ENCODE measurements at regions not wholly inside any gene's neighbourhood (a gene's known extent, or its start where the extent isn't known, plus 50 kb on each side); places are given as distances from the start of the nearest gene placed in this dataset.

DNA sequence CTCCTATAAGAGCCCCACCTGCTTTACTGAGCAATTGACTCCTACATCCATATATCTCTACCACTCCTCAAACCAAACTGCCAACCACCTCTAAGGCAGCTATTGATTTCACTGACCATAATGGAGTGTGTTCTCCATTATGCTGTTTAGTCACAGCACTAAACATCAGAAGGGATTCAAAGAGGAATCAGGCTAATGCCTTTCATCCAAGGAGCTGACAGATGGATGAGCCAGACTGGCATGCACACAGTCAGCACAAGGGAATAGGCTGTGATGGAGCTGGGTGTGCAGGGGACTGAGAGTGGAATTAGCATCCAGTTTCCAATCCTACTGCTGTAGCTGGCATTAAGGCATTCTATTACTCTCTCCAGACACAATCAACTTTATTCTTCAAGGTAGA, 88.7 kb upstream of the CCL2 start:
- TF ChIP-seq PAX8 (IDR thresholded peaks at IDR 0.05) (no peak), CHD2 (IDR thresholded peaks at IDR 0.05; ENCODE audit: borderline replicate concordance, low read depth, low read length) (no peak), NFYB (IDR thresholded peaks at IDR 0.05; ENCODE audit: insufficient read depth, low read depth, low read length) (no peak)
- TF ChIP-seq, protein P1, sequence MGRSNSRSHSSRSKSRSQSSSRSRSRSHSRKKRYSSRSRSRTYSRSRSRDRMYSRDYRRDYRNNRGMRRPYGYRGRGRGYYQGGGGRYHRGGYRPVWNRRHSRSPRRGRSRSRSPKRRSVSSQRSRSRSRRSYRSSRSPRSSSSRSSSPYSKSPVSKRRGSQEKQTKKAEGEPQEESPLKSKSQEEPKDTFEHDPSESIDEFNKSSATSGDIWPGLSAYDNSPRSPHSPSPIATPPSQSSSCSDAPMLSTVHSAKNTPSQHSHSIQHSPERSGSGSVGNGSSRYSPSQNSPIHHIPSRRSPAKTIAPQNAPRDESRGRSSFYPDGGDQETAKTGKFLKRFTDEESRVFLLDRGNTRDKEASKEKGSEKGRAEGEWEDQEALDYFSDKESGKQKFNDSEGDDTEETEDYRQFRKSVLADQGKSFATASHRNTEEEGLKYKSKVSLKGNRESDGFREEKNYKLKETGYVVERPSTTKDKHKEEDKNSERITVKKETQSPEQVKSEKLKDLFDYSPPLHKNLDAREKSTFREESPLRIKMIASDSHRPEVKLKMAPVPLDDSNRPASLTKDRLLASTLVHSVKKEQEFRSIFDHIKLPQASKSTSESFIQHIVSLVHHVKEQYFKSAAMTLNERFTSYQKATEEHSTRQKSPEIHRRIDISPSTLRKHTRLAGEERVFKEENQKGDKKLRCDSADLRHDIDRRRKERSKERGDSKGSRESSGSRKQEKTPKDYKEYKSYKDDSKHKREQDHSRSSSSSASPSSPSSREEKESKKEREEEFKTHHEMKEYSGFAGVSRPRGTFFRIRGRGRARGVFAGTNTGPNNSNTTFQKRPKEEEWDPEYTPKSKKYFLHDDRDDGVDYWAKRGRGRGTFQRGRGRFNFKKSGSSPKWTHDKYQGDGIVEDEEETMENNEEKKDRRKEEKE (IDR thresholded peaks at IDR 0.05) = no peak
- TF ChIP-seq, protein P2, sequence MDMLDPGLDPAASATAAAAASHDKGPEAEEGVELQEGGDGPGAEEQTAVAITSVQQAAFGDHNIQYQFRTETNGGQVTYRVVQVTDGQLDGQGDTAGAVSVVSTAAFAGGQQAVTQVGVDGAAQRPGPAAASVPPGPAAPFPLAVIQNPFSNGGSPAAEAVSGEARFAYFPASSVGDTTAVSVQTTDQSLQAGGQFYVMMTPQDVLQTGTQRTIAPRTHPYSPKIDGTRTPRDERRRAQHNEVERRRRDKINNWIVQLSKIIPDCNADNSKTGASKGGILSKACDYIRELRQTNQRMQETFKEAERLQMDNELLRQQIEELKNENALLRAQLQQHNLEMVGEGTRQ (IDR thresholded peaks at IDR 0.05; ENCODE audit: borderline replicate concordance, low read depth, low read length) = no peak

Measured in GM12878 (cell line).